HepG2 (cell line): ENCODE measurements at regions not wholly inside any gene's neighbourhood (a gene's known extent, or its start where the extent isn't known, plus 50 kb on each side); places are given as distances from the start of the nearest gene placed in this dataset.
A peak's percentile ranks its signal among the peaks of the same experiment; 100 is the strongest.

Source experiments
- CREM ChIP-seq, 2 experiments: sonication (generic) in 1 of 2; formaldehyde crosslinking in 1 of 2; IDR thresholded peaks; 2 replicates each; pipeline versions ENCODE4 v1.4.0 to v1.6.1; 2016 to 2020; ENCODE audit warnings: antibody characterized with exemption in 1 of 2, mild to moderate bottlenecking in 1 of 2, missing genetic modification reagents in 1 of 2
- FIP1L1 ChIP-seq: fragments of 200-400 bp; formaldehyde crosslinking; IDR thresholded peaks from 2 replicates; pipeline ENCODE4 v1.6.1; 2018; ENCODE audit warnings: low read depth, mild to moderate bottlenecking, low read length, moderate library complexity, borderline replicate concordance; ENCODE audit not compliant: insufficient read depth
- FOXM1 ChIP-seq: sonication (generic); formaldehyde crosslinking; IDR thresholded peaks from 2 replicates; pipeline ENCODE4 v1.5.0; 2020; ENCODE audit warnings: missing genetic modification reagents
- FOXO1 ChIP-seq: sonication (generic); formaldehyde crosslinking; IDR thresholded peaks from 2 replicates; pipeline ENCODE4 v1.4.0; 2020; ENCODE audit warnings: missing genetic modification reagents
- ISX ChIP-seq: sonication (generic); formaldehyde crosslinking; conservative IDR thresholded peaks from 2 replicates; pipeline ENCODE4 v1.5.0; 2020; ENCODE audit warnings: missing genetic modification reagents
- MED8 ChIP-seq: sonication (generic); formaldehyde crosslinking; IDR thresholded peaks from 2 replicates; pipeline ENCODE4 v1.8.1; 2023; ENCODE audit warnings: mild to moderate bottlenecking, missing genetic modification reagents; ENCODE audit not compliant: insufficient replicate concordance
- NR2F1 ChIP-seq, 2 experiments: fragments of 450-650 bp in 1 of 2; formaldehyde crosslinking in 1 of 2; IDR thresholded peaks; 2 replicates each; pipeline versions ENCODE4 v1.5.0 to v1.6.1; 2016 to 2020; ENCODE audit warnings: mild to moderate bottlenecking in 1 of 2, missing compliant biosample characterization in 1 of 2, missing genetic modification reagents in 1 of 2, moderate library complexity in 1 of 2
- SOX13 ChIP-seq, 3 experiments: fragments of 450-650 bp in 1 of 3; sonication (generic) in 1 of 3; formaldehyde crosslinking in 1 of 3; IDR thresholded peaks in 2 of 3; conservative IDR thresholded peaks in 1 of 3; 2 replicates each; pipeline versions ENCODE4 v1.5.0 to v1.6.1; 2016 to 2020; ENCODE audit warnings: antibody characterized with exemption in 1 of 3, mild to moderate bottlenecking in 1 of 3, missing compliant biosample characterization in 1 of 3, missing genetic modification reagents in 1 of 3, moderate library complexity in 1 of 3
- SOX5 ChIP-seq: IDR thresholded peaks from 2 replicates; pipeline ENCODE4 v1.6.1; 2016; ENCODE audit warnings: borderline replicate concordance
- SOX6 ChIP-seq, 2 experiments: fragments of 450-650 bp in 1 of 2; sonication (generic) in 1 of 2; formaldehyde crosslinking in 1 of 2; IDR thresholded peaks; 2 replicates each; pipeline versions ENCODE4 v1.4.0 to v1.6.1; 2017 to 2020; ENCODE audit warnings: antibody characterized with exemption in 1 of 2, mild to moderate bottlenecking in 1 of 2, missing genetic modification reagents in 1 of 2
- TEAD2 ChIP-seq: sonication (generic); formaldehyde crosslinking; IDR thresholded peaks from 2 replicates; pipeline ENCODE4 v1.9.0; 2021; ENCODE audit warnings: missing genetic modification reagents
- ZFY ChIP-seq: sonication (generic); formaldehyde crosslinking; IDR thresholded peaks from 2 replicates; pipeline ENCODE4 v1.4.0; 2020; ENCODE audit warnings: missing genetic modification reagents
- ZNF292 ChIP-seq: sonication (generic); formaldehyde crosslinking; IDR thresholded peaks from 2 replicates; pipeline ENCODE4 v1.8.1; 2022; ENCODE audit warnings: mild to moderate bottlenecking, low read depth, missing genetic modification reagents, borderline replicate concordance
- ZNF644 ChIP-seq: IDR thresholded peaks from 2 replicates; pipeline ENCODE4 v1.6.1; 2016; ENCODE audit warnings: low read depth
- TF ChIP-seq, protein P1 (sequence below): sonication (generic); formaldehyde crosslinking; IDR thresholded peaks from 2 replicates; pipeline ENCODE4 v1.5.1; 2020; ENCODE audit warnings: mild to moderate bottlenecking, missing genetic modification reagents
- TF ChIP-seq, protein P2 (sequence below): IDR thresholded peaks from 2 replicates; pipeline ENCODE4 v1.6.1; 2016; ENCODE audit warnings: missing compliant biosample characterization, missing genetic modification reagents, borderline replicate concordance
- TF ChIP-seq, protein P3 (sequence below): sonication (generic); formaldehyde crosslinking; IDR thresholded peaks from 2 replicates; pipeline ENCODE4 v1.4.0; 2020; ENCODE audit warnings: missing genetic modification reagents, borderline replicate concordance
- TF ChIP-seq, protein P4 (sequence below): sonication (generic); formaldehyde crosslinking; IDR thresholded peaks from 2 replicates; pipeline ENCODE4 v1.5.0; 2020; ENCODE audit warnings: missing genetic modification reagents, mild to moderate bottlenecking, borderline replicate concordance

DNA sequence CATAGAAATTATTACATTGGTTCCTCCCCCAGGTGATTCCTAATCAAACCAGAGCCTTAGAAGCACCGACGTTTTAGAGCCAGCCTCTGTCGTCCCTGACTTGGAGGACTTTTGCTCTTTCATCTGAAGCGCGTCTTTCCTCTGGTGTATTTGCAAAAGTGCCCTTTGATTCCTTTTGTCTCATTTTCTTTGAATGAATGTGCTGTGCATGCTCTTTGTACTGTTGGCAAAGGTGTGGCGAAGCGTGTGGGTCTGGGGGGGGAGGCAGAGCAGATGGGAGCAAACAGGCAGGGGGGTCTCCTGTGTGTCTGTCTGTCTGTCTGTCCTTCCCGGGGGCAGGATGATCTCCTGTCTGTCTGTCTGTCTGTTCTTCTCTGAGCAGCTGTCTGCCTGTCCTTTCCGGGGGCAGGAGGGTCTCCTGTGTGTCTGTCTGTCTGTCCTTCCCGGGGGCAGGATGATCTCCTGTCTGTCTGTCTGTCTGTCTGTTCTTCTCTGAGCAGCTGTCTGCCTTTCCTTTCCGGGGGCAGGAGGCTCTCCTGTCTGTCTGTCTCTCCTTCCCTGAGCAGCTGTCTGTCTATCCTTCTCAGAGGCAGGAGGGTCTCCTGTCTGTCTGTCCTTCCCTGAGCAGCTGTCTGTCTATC is 205.5 kb upstream of the MYT1L start (continued):
- TF ChIP-seq, protein P1, sequence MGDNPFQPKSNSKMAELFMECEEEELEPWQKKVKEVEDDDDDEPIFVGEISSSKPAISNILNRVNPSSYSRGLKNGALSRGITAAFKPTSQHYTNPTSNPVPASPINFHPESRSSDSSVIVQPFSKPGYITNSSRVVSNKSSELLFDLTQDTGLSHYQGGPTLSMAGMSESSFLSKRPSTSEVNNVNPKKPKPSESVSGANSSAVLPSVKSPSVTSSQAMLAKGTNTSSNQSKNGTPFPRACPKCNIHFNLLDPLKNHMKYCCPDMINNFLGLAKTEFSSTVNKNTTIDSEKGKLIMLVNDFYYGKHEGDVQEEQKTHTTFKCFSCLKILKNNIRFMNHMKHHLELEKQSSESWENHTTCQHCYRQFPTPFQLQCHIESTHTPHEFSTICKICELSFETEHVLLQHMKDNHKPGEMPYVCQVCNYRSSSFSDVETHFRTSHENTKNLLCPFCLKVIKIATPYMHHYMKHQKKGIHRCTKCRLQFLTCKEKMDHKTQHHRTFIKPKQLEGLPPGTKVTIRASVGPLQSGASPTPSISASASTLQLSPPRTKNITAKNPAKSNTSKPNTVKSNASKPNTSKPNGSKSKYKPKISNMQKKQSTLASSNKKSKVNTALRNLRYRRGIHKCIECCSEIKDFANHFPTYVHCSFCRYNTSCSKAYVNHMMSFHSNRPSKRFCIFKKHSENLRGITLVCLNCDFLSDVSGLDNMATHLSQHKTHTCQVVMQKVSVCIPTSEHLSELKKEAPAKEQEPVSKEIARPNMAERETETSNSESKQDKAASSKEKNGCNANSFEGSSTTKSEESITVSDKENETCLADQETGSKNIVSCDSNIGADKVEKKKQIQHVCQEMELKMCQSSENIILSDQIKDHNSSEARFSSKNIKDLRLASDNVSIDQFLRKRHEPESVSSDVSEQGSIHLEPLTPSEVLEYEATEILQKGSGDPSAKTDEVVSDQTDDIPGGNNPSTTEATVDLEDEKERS (CRISPR knock-in tag), result no peak
- TF ChIP-seq SOX13 (IDR thresholded peaks at IDR 0.05) (peak; percentile 86), SOX13 (CRISPR knock-in tag; conservative IDR thresholded peaks at IDR 0.05 in 1 of 2, IDR thresholded peaks at IDR 0.05 in 1 of 2) (peak in 1 of 2 experiments; percentile 94; a peak in 2 of 4 replicates), FOXM1 (CRISPR knock-in tag) (no peak), TEAD2 (no peak), FOXO1 (CRISPR knock-in tag) (no peak; the same call in 1 of the 2 replicates), FIP1L1 (no peak), ISX (no peak), SOX5 (CRISPR knock-in tag) (peak; percentile 95), ZNF644 (CRISPR knock-in tag) (peak; percentile 19; the same call in 1 of the 2 replicates), NR2F1 (CRISPR knock-in tag; IDR thresholded peaks at IDR 0.05) (0 out of 4 replicates have a peak, but pooled peaks of 1 of the 2 experiments have one; percentile 33), ZFY (CRISPR knock-in tag) (no peak), CREM (IDR thresholded peaks at IDR 0.05) (peak; percentile 50; the same call in 1 of the 2 replicates), CREM (CRISPR knock-in tag; IDR thresholded peaks at IDR 0.05) (no peak), SOX6 (IDR thresholded peaks at IDR 0.05) (no peak), SOX6 (CRISPR knock-in tag; IDR thresholded peaks at IDR 0.05) (peak; percentile 96), MED8 (CRISPR knock-in tag) (no peak), ZNF292 (CRISPR knock-in tag) (no peak)
- TF ChIP-seq, protein P2, sequence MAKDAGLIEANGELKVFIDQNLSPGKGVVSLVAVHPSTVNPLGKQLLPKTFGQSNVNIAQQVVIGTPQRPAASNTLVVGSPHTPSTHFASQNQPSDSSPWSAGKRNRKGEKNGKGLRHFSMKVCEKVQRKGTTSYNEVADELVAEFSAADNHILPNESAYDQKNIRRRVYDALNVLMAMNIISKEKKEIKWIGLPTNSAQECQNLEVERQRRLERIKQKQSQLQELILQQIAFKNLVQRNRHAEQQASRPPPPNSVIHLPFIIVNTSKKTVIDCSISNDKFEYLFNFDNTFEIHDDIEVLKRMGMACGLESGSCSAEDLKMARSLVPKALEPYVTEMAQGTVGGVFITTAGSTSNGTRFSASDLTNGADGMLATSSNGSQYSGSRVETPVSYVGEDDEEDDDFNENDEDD (CRISPR knock-in tag), result peak; percentile 39; the same call in 1 of the 2 replicates
- TF ChIP-seq, protein P3, sequence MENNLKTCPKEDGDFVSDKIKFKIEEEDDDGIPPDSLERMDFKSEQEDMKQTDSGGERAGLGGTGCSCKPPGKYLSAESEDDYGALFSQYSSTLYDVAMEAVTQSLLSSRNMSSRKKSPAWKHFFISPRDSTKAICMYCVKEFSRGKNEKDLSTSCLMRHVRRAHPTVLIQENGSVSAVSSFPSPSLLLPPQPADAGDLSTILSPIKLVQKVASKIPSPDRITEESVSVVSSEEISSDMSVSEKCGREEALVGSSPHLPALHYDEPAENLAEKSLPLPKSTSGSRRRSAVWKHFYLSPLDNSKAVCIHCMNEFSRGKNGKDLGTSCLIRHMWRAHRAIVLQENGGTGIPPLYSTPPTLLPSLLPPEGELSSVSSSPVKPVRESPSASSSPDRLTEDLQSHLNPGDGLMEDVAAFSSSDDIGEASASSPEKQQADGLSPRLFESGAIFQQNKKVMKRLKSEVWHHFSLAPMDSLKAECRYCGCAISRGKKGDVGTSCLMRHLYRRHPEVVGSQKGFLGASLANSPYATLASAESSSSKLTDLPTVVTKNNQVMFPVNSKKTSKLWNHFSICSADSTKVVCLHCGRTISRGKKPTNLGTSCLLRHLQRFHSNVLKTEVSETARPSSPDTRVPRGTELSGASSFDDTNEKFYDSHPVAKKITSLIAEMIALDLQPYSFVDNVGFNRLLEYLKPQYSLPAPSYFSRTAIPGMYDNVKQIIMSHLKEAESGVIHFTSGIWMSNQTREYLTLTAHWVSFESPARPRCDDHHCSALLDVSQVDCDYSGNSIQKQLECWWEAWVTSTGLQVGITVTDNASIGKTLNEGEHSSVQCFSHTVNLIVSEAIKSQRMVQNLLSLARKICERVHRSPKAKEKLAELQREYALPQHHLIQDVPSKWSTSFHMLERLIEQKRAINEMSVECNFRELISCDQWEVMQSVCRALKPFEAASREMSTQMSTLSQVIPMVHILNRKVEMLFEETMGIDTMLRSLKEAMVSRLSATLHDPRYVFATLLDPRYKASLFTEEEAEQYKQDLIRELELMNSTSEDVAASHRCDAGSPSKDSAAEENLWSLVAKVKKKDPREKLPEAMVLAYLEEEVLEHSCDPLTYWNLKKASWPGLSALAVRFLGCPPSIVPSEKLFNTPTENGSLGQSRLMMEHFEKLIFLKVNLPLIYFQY (CRISPR knock-in tag), result no peak
- TF ChIP-seq, protein P4, sequence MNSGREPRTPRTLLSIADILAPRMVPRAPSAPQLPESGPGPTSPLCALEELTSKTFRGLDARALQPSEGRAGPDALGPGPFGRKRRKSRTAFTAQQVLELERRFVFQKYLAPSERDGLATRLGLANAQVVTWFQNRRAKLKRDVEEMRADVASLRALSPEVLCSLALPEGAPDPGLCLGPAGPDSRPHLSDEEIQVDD, result no peak
